ENCODE measurements at regions not wholly inside any gene's neighbourhood (a gene's known extent, or its start where the extent isn't known, plus 50 kb on each side); places are given as distances from the start of the nearest gene placed in this dataset.

- H3K4me3 Mint-ChIP-seq: no peak overlapping the region
- no peaks in the 10 kb centered on the region for H3K9me3 Mint-ChIP-seq
- DNase-seq: no peak
- no peaks in the 10 kb centered on the region for H3K4me1 Mint-ChIP-seq (ENCODE audit: low read depth)
- TF ChIP-seq, protein P1, sequence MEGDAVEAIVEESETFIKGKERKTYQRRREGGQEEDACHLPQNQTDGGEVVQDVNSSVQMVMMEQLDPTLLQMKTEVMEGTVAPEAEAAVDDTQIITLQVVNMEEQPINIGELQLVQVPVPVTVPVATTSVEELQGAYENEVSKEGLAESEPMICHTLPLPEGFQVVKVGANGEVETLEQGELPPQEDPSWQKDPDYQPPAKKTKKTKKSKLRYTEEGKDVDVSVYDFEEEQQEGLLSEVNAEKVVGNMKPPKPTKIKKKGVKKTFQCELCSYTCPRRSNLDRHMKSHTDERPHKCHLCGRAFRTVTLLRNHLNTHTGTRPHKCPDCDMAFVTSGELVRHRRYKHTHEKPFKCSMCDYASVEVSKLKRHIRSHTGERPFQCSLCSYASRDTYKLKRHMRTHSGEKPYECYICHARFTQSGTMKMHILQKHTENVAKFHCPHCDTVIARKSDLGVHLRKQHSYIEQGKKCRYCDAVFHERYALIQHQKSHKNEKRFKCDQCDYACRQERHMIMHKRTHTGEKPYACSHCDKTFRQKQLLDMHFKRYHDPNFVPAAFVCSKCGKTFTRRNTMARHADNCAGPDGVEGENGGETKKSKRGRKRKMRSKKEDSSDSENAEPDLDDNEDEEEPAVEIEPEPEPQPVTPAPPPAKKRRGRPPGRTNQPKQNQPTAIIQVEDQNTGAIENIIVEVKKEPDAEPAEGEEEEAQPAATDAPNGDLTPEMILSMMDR (IDR thresholded peaks at IDR 0.05): no peak
- H3K27me3 Mint-ChIP-seq (ENCODE audit: insufficient read depth): peaks cover 4% of the 10 kb centered on the region; the same call in 1 of the 2 replicates
- no peaks in the 10 kb centered on the region for H3K36me3 Mint-ChIP-seq (ENCODE audit: low read depth)
- no peak overlapping the region for H3K27ac Mint-ChIP-seq
Measured at GRCh38 chr5:35364350-35364749, 134.1 kb upstream of the PRLR start.

DNA sequence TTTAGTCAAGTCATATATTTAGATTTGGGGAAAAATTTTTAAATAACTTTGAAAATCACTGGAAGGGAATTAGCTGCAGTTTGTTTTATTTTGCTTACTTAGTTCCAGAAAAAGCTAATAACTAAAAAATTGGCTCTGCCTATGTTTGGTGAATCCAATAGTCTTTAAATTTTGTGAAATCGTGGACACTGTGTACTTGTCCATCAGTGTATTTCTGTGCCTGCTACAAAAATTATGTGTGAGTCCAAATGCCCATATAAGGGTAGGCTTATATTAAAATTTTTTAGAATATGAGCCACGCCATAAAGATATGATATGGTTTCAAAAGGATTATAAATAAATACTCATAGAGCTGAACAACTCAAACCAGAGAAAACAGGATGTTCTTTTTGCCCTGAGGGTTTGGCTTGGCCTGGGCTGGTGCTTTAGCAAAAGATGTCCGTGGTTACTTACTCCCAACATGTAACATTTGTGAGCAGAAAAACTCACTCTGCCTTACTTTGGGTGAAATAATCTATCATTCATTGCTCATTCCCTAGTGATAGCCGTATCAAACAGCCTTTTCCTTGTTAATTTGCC, 133.2 kb upstream of the PRLR start:
- Mint-ChIP-seq H3K27ac (no peak overlapping the region), H3K27me3 (ENCODE audit: insufficient read depth) (peaks cover 4% of the 10 kb centered on the region; the same call in 1 of the 2 replicates), H3K4me3 (no peak overlapping the region), H3K36me3 (ENCODE audit: low read depth) (no peaks in the 10 kb centered on the region), H3K4me1 (ENCODE audit: low read depth) (no peaks in the 10 kb centered on the region), H3K9me3 (no peaks in the 10 kb centered on the region)
- TF ChIP-seq, protein P1 (IDR thresholded peaks at IDR 0.05): no peak
- no peak for DNase-seq

DNA sequence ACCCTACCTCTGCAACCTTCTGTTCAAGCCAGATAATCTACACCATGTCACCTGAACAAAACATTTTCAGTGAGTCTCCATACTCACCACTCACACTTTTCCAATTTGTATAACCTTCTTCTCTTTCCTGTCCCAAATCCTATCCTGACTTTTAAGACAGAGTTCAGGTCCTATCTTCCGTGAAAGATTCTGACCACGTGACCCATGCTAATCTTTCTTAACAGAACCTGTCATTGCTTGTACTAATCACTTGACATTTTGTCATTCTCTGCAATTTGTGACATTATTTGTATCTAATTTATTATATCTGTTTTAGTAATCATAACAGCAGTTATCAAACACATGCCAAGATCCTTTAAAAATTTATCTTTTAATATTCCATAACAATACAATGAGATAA, 132.5 kb upstream of the PRLR start:
- no peak overlapping the region for H3K27ac Mint-ChIP-seq

DNA sequence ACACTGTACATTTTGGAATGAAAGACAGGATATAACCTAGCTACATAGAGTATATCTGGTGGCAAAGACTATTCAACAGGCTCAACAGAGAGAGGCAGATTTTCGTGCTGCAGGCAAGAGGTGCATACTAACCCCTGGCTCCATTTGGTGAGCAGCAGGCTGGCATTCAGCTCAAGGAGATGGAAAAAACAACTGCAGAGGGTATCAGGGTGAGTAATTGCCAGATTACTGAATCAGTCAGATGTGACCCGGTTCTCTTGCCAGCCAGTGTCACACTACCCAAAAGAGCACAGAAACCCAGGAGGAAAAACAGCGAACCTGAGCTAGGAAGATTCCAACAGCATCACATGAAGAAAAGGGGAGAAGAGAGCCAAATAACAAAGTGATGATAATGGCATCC, 130.4 kb upstream of the PRLR start:
- Mint-ChIP-seq H3K36me3 (ENCODE audit: low read depth) (no peaks in the 10 kb centered on the region), H3K27me3 (ENCODE audit: insufficient read depth) (peaks cover 2% of the 10 kb centered on the region; the same call in 1 of the 2 replicates), H3K9me3 (no peaks in the 10 kb centered on the region), H3K4me3 (no peak overlapping the region), H3K4me1 (ENCODE audit: low read depth) (no peaks in the 10 kb centered on the region), H3K27ac (no peak overlapping the region)
- no peak for DNase-seq
- TF ChIP-seq, protein P1 (IDR thresholded peaks at IDR 0.05): no peak

More for the DNA sequence above, 132.5 kb upstream of the PRLR start:
- no peak for DNase-seq
- Mint-ChIP-seq H3K4me1 (ENCODE audit: low read depth) (no peaks in the 10 kb centered on the region), H3K4me3 (no peak overlapping the region), H3K27me3 (ENCODE audit: insufficient read depth) (peaks cover 4% of the 10 kb centered on the region; the same call in 1 of the 2 replicates), H3K36me3 (ENCODE audit: low read depth) (no peaks in the 10 kb centered on the region), H3K9me3 (no peaks in the 10 kb centered on the region)
- TF ChIP-seq, protein P1 (IDR thresholded peaks at IDR 0.05): no peak

- peaks cover 2% of the 10 kb centered on the region; the same call in 1 of the 2 replicates for H3K27me3 Mint-ChIP-seq (ENCODE audit: insufficient read depth)
- H3K9me3 Mint-ChIP-seq: no peaks in the 10 kb centered on the region
- TF ChIP-seq, protein P1 (IDR thresholded peaks at IDR 0.05): no peak
- H3K4me1 Mint-ChIP-seq (ENCODE audit: low read depth): no peaks in the 10 kb centered on the region
- DNase-seq: no peak
- no peak overlapping the region for H3K4me3 Mint-ChIP-seq
- no peak overlapping the region for H3K27ac Mint-ChIP-seq
- H3K36me3 Mint-ChIP-seq (ENCODE audit: low read depth): no peaks in the 10 kb centered on the region
Measured at GRCh38 chr5:35359859-35360258, 129.6 kb upstream of the PRLR start.

Data from HFFc6 (cell line).